ENCODE measurements at regions not wholly inside any gene's neighbourhood (a gene's known extent, or its start where the extent isn't known, plus 50 kb on each side); places are given as distances from the start of the nearest gene placed in this dataset.
"Not testable (repeated sequence)": the region's sequence is repeated elsewhere in the genome, so short reads cannot be mapped to it uniquely, and the experiment has no call there.

DNA sequence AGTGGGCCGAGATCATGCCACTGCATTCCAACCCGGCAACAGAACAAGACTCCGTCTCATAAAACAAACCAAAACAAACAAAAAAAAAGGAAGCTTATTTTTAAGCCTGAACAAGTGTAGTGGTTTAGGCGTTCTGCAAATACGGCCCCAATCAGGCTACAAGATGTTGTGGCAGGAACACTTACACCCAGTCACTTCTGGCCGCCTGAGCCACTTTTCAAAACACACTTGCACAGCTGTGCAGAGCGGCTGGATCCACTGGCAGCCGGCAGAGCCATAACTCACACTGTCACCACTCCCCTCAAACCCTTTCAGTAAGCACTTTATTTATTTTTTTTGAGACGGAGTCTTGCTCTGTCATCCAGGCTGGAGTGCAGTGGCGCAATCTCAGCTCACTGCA is 81.0 kb upstream of the FRG2C start:
- not testable (repeated sequence) for DNase-seq

DNA sequence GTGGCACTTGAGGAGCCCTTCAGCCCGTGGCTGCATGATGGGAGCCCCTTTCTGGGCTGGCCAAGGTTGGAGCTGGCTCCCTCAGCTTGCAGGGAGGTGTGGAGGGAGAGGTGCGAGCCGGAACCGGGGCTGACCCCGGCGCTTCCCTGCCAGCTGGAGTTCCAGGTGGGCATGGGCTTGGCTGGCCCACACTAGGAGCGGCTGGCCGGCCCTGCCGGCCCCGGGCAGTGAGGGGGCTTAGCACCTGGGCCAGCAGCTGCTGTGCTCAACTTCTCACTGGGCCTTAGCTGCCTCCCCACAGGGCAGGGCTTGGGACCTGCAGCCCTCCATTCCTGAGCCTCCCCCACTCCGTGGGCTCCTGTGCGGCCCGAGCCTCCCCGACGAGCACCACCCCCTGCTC is 76.4 kb upstream of the FRG2C start:
- DNase-seq, result not testable (repeated sequence)

DNA sequence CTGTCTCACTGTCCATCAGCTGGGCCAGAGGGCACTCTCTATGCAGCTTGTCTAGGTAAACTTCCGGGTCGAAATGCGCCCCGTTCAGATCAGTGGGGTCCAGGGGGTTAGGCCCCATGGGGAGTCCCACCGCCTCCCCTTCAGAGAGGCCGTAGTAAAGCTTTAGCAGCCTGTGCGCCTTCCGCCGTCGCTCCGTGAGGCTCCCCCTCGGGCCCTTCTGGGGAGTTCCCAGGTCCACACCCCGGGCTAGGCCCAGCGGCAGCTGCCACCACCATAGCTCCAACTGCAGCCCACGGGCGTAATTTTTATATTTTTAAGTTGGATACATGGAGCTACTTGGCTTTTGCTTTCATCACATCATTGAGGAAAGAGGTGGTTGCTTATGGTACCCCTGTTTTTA is 73.7 kb upstream of the FRG2C start:
- DNase-seq, result not testable (repeated sequence)

DNA sequence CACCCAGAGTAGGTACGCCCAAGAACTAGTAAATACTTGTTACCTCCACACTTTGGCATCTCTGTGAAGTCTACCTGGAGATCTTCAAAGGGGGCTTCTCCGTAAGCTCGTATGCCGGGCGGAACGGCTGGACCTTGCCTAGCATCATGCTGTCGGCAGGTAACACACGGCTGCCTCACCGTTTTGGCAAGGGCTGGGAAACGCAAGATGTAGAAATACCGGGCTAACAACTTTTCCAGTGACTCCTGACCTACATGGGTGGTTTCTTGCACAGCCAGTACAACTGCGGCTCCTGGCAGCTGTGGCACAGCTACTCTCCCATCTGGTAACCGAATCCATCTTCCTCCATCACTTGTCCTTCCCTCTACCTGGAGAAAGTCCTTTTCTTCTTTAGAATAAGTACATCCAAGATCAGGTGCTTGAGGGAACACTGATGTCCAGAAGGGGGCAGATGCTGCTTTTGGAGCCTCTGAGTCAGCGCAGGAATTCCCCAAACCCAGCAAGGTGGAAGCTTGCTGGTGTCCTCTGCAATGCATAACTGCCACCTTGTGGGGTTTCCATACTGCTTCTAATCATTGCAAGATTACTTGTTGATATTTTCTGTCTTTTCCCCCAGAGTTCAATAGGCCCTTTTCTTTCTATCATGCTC is 59.7 kb upstream of the FRG2C start:
- not testable (repeated sequence) for DNase-seq

DNA sequence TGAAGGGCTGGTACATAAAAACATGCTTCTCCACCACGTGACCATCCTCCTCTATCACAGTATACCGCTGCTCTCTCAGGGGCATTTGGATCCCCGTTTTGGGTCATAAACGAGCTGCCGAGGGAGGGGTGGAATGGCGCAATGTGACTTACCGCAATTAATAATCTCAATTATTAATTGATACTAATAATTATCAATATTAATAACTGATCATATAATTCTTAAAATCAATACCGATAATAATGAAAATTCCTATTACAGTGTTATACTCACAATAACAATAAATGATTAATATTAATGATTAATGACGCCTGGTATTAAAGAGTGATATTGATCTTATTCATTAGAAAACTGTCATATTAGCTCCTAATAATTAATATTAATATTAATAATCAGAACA is 56.1 kb upstream of the FRG2C start:
- not testable (repeated sequence) for DNase-seq

DNA sequence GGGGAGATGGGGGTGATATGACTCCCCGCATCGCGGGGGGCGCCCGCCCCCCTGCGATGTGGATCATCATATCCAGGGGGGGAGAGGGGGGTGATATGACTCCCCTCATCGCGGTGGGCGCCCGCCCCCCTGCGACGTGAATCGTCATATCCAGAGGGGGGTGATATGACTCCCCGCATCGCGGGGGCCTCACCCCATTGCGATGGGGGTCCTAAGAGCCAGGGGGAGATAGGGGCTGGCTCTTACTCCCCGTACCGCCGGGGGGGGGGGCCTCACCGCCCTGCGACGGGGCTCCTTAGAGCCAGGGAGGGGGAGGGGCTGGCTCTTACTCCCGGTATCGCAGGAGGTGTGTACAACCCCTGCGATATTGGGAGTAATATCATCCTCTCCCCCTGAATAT is 54.5 kb upstream of the FRG2C start:
- not testable (repeated sequence) for DNase-seq

DNA sequence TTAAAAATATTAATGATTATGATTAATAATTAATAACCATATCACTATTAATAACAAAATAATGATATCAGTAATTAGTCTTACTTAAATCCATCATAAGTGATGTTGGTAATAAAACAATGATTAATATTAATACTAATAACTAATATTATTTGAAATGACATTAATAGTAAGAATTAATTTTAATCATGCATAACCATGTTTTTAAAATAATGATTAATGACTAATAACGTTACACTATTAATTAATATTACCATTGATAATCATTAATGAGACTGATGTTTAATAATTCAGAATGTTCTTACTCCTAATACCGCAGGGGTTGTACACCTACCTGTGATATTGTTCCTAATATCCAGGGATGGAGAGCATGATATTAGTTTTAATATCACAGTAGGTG is 53.4 kb upstream of the FRG2C start:
- no peak for DNase-seq

DNA sequence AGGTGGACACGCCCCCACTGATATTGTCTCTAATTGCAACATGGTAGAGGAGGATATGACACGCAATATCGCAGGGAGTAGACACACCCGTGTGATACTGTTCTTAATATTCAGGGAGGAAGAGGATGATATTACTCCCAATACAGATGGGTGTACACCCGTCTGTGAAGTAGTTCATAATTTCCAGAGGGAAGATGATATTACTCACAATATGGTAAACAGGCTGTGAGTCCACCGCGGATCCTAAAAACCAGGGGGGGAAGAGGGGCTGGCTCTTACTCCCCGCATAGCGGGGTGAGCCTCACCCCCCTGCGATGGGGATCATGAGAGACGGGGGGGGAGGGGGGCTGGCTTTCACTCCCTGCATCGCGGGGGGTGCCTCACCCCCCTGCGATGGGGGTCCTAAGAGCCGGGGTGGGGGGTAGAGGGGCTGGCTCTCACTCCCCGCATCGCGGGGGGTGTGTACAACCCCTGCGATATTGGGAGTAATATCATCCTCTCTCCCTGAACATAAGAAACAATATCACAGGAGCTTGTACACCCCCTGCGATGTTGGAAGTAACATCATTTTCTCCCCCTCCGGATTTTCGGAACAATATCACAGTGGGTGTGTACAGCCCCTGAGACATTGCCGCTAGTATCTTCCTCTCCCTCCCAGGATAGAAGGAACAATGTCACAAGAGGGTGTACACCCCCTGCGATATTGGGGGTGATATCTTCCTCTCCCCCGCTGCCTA is 52.2 kb upstream of the FRG2C start:
- not testable (repeated sequence) for DNase-seq

Measured in hypothalamus (tissue), 51 donors.